ENCODE measurements at regions not wholly inside any gene's neighbourhood (a gene's known extent, or its start where the extent isn't known, plus 50 kb on each side); places are given as distances from the start of the nearest gene placed in this dataset.

DNA sequence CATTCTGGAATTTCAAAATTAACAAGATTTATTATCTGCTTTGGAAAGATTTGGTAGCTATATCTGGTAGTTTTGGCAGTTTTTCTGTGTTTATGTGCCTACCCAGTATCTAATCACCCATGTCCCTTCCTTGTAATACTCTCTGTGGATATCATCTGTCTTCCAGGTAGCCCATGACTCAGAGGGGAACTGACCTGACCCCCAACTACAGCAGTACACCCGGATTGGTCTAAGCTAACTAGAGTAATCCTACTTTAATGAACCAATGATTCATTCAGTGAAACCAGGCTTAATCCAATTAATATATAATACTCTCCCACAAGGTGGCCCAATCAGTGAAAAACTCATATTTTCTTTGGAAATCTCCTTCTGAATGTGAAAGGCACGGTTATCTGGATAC lies 295.3 kb upstream of the SULF2 start:
- DNase-seq (ENCODE audit: low spot score) = no peak

DNA sequence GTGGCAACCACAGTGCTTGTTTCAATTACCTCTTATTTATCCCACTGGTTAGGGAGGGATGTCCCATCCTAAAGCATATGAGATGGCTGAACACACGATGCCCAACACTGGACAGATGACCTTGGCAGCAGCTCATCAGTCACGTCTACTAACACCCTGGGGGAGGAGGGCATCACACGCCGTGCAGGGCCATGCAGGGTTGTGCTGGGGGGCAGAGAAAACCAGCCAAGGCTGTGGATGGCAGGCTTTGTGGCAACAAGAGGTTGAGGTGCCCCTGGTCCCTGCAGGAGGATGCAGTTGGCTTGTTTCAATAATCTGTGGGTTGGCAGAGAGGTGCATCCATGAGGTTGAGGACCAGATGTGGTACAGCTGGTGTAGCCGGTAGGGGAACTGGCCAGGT lies 293.7 kb upstream of the SULF2 start:
- DNase-seq (ENCODE audit: low spot score) = no peak

DNA sequence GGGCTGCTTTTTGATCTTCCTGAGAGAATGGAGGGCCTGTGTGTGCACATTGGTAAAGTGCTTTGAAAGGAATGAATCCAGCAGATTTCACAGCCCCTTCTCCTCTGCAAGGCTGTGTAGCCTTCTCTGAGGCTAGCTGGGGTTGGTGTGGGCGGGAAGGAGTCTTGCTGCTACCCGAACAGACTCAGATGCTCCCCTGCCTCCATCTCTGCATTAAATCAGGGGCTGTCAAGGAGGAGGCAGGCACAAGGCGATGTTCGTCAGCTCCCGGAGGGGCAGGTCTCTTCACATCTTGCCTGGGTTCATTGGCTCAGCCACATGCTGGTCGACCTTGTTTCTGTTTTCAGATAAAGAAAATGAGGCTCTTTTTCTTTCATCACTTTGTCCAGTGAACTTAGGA lies 291.5 kb upstream of the SULF2 start:
- DNase-seq (ENCODE audit: low spot score) = no peak

DNA sequence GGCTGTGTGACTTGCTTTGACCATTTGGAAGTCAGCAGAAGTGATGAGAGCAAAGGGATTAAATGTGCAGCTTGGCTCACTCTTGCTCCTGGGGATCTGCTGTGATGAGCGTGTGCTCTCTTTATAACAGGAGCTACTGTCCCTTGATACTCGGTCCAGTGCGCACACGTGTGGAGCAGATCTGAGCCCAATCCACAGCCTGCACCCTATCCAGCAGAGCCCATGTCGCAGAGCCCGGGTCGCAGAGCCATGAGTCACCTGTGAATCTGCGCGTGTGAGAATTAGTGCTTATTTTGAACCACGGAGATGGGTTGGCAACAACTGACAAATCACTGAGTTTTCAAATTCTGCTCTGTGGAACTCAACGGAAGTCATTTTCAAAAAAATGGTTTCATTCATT lies 291.0 kb upstream of the SULF2 start:
- DNase-seq (ENCODE audit: low spot score) = no peak

DNA sequence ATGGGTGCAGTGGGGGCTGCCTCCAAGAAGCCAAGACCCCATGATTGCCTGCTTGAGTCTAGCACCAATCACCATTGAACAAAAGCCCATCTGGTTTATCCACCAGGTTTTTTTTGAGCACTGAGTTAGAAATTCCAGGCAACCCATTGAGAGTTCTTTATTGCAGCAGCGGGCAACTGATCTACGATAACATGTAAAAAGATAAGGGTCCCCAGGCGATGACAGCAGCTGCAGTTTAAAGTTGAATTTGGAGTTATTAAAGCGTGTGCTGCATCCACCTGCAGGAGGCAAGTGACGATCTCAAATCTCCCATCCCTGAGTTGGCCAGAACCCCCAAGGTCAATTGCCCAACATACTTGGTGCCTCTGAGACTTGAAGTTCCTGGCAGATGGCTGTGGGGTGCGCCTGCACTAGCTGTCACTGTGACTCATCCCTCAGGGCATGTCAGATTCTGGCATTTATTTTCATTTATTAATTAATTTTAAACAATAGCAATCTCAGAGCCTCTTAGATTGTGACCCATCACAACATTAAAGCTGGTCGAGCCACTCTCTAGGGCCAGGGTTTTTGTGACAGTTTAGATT lies 290.4 kb upstream of the SULF2 start:
- no peak for DNase-seq (ENCODE audit: low spot score)

DNA sequence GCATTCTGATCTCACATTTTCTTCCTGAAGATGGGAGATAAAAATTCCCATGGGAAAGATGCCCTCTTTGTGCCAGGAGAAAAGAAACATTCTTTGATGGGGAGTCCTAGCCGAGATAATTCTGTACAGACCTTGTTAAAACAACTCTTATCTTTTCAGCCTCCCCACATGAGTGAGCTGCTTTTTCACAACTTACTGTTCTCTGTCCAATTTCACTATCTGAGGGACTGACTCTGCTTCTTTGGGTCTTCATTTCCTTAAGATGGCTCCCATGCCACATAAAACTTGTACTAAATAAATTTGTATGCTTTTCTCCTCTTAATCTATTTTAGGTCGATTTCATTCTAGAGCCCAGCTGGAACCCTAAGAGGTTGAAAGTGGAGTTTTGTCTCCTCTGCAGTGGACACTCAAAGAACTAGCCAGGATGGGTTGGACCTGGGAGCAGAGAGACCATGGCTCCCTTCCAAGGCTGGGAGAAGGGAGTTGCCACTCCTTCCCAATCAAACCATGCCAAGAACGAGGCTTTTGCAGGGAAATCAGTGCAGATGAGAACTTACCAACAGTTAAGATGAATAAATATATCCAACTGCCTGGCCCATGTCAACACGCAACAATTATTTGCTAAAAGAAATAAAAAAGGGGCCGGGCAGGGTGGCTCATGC lies 285.8 kb upstream of the SULF2 start:
- DNase-seq (ENCODE audit: low spot score) = no peak

DNA sequence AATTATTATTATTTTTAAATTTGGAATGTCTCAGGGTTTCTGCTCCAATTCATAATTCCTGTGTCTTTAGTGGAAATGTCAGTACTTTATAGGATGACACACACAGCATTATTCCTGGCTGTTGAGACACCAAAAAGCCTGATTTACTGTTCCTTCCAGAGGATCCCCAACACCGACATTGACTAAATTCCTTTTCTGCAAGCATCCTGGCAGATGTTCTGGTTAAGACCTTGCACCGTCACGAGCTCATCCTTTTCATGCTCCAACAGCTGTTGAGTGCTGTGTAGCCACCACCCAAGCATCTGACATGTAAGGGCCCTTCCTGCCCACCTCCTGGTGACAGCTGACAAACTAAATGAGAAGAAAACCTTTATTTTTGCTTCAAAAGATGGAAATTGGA lies 284.3 kb upstream of the SULF2 start:
- no peak for DNase-seq (ENCODE audit: low spot score)

DNA sequence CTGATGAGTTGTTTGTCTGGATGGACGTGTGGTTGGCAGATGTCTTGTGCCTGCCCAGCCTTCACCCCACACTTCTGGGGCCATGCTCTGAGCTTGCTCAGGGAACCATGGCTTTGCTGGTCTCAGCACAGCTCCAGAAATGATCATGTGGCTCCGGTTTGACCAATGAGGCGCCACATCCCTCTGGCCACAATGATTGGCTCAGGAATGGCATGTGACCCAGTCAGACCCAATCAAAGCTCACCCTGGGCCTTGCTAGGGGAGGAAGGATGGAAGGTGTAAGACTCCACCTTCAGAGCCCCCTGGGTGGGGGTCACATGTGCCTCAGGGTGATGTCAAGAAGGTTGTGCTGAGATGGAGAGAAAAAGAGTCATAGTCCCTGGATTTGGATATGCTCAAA lies 281.6 kb upstream of the SULF2 start:
- DNase-seq (ENCODE audit: low spot score) = no peak

DNA sequence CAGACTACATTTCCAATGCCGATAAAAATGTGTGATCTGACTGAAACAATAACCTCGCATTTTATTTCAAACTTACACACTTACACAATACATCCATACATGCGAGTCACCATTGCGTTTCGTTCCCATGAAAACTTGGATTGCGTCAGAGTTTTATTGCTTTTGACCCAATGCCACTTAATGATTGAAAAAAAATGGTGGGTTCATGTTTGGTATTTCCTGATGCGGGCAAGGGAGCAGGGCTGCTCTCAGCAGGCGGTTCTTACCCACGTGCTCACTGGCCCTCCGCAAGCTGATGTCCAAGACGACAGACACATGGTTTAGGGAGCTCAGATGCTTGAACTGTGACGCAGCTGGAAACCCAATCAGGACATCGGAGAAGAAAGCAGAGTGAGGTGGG lies 281.0 kb upstream of the SULF2 start:
- DNase-seq (ENCODE audit: low spot score) = no peak

DNA sequence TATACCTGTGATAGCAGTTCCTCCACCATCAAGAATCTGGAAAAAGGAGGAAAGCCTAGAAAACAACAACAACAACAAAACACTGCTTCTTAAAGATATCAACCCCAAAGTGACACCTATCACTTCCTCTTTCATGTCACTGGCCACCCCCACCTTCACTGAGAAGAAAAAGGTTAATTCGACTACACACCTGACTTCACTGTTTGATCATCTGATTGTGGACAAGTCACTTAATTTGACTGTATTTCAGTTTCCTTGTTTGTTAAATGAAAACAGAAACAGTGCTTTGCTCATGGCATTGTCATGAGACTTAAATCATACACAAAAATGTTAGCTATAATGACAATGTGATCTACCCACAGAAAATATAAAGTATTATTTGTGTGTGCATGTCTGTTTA lies 280.6 kb upstream of the SULF2 start:
- no peak for DNase-seq (ENCODE audit: low spot score)

DNA sequence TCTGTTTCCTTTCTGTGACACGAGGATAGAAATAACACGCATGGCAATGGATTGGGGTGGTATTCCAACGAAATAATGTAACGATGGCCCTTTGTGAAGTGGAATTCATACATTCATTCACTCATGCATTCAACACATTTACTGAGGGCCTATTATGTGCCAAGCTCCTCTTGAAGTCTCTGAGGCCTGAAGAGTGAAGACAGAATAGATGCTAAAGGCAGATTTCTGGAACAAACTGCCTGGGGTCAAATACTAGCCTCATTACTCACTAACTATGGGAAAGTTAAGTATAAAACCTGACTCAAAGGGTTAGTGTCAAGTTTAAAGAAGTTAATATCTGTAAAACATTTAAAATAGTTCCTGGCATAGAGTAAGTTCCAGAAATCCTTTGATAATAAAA lies 279.6 kb upstream of the SULF2 start:
- DNase-seq (ENCODE audit: low spot score) = no peak

DNA sequence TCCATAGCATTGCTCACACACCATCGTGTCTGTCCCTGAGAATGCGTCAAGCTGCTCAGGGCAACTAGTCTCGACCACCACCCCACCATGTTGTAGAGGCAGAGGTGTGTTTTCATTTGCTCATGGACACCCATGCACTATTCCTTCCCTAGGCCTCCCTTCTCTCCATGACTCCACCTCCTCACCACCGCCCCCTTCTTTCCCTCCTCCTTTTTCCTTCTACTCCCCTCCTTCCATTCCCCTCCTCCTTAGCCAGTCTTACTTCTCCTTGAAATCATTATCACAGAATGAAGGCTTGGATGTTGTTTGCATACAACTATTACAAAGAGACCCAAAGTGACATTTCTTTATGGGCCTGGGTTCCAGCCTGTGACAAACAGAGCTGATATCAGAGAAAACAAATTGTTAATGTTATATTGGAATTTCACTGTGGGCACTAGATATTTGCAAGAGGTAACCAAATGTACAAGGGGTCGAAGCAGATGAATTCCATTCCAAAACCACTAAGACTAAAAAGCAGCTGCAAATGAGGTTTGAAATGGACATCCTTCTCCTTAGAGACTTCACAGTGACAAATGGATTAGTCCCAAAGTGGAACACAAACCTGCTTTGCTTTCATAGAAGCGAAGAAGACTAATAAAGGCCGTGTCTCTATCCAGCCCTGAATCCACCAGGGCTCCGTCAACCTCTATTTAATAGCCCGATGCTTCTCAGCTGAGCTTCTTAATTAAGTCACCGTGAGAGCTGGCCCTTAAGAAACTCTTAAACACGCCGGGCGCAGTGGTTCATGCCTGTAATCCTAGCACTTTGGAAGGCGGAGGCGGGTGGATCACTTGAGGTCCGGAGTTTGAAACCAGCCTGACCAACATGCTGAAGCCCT lies 275.8 kb upstream of the SULF2 start:
- DNase-seq (ENCODE audit: low spot score) = no peak

DNA sequence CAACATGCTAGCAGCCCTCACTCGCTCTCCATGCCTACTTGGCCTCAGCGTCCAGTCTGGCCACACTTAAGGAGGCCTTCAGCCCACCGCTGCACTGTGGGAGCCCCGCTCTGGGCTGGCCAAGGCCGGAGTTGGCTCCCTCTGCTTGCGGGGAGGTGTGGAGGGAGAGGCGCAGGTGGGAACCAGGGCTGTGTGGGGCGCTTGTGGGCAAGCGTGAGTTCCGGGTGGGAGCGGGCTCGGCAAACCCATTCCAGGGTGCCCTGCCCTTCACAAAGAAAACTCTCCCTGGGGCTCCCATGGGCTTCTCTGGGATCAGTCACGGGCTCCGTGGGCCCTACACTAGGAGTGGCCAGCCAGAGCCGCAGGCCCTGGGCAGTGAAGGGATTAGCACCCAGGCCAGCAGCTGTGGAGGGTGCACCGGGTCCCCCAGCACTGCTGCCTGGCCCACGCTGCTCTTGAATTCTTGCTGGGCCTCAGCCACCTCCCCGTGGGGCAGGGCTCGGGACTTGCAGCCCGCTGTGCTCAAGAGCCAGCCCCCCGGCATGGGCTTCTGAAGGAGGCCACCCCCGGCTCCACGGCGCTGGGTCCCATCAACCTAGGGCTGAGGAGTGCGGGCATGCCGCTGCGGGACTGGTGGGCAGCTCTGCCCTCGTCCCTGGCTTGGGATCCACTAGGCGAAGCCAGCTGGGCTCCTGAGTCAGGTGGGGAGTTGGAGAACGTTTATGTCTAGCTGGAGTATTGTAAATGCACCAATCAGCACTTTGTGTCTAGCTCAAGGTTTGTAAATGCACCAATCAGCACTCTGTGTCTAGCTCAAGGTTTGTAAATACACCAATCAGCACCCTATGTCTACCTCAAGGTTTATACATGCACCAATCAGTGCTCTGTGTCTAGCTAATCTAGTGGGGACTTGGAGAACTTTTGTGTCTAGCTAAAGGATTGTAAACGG lies 273.6 kb upstream of the SULF2 start:
- DNase-seq (ENCODE audit: low spot score) = no peak

DNA sequence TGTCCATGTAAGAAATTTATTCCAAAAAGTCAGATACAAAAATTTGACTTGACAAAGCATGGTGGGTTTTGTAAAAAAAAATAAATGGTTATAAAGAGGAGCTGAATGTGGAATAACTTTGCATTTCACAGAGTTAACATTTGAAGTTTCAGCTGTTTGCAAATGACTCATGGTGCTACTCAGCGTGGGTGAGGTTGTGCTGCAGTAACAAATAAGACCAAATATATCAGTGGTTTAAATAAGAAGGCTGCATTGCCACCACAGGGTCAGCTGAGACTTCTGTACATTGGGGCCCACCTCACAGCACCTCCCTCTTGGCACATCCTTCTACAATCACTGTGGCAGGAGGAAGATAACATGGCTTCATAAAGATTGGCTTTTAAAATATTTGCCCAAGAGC lies 272.5 kb upstream of the SULF2 start:
- DNase-seq (ENCODE audit: low spot score) = no peak

DNA sequence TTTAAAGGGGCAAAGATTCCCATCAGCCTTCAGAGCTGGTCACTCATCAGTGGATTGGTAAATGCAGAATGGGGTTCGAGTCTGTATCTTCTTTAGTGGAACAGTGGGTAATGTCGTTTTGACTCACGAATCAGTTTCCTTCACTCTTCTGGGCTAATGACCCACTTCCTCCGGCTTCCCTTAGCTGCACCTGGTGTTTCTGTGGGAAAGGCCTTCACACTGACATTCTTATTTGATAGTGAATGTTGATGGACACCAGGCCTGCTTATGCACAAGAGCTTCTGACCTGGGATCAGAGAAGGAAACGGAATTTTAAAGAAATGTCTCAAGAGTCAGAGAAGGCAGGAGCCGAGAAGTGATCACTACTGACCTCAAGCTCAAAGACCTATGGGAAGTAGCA lies 272.0 kb upstream of the SULF2 start:
- DNase-seq (ENCODE audit: low spot score) = no peak

DNA sequence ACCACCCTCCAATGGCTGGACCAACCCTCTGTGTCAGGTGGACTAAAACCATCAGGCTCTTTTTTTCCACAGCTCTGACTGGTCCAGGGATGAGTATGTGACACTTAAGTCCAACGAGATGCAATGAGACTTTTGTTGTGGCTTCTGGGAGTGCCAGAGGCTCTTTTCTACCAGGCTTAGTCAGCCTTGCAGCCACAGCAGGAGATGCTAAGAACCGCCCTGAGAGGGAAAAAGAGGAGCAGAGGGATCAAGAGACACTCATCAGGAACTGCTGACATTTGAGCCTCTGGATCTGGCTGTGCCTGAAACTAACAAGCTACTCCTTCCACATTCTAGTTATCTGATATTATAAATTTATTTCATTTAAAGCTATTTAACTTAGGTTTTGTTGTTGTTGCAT lies 270.9 kb upstream of the SULF2 start:
- DNase-seq (ENCODE audit: low spot score) = no peak

DNA sequence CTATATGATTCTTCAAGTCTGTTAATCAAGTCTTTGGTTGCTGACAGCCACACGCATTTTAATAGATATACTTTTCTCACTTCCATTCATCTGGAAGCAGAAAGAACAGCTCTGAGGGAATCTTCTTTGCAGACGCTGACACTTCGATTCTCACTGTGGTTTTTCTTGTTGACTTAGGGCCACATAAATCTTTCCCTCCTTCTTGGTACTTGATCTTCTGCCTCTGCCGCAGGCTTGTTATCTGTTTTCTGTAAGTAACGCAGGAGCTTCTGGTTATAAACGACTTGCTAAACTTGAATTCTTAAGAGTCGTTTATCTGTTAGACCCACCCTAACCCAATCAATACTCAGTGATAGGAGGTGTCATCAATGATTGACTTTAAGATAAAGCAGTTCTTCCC lies 268.8 kb upstream of the SULF2 start:
- DNase-seq (ENCODE audit: low spot score) = no peak

DNA sequence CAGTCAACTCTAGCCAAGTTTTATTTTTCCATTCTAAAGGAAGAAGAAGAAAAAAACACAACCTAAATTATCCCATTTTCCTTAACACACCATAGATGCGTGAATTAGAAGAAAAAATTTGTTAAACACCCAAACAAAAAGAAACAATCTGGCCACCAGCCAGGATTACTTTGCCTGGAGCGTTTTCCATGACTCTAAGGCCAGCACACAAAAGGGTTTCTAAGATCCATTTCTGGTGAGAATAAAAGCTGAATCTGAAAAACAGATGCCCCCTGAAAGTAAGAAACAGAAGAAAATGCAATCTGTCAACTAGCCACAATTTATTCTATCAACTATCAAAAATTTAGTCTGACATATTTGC lies 267.2 kb upstream of the SULF2 start:
- DNase-seq (ENCODE audit: low spot score) = no peak

DNA sequence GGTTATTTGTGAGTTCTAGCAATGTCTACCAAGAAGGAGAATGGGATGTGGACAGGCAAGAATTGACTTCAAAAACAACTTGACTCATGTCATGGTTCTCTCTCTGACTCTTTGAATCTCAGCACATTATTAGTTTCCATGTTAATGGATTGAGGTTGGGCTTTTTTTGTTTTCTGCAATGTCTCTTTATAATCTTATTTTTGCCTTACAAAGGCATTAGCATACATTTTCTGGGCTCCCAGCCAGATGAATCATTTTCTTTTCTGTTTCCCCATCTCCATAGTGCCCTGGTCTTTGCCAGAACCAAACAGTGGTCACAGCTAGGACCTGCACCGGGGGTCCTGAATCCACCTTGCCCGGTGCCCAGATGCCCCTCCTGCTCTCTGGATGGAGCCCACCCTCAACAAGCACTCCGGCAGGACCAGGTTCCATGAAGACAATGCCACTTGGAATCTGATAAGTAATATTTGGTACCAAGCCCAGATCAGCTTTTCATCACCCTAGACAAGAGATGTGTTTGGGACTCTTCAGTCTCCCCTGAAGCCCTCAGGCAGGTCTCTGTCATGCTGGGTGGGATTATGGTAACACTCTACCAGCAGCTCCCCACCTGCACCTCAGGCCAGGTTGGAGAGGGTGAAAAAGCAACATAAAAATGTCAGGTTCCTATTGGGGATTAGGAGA lies 266.7 kb upstream of the SULF2 start:
- DNase-seq (ENCODE audit: low spot score) = no peak

DNA sequence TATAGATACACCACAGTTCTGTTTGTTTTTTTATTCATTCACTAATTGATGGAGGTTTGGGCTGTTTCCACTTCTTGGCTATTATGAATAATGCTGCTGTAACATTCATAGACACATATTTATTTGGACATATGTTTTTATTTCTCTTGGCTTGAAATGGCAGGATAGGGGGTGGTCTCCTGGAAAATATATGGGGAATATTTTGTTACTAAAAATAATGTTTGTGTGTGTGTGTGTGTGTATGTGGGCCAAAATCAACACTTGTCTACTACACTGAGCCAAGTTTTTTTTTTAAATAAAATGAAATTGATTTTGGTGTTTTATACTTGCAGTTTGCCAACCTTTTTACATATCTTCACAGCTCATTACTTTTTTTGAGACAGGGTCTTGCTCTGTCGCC lies 264.4 kb upstream of the SULF2 start:
- DNase-seq (ENCODE audit: low spot score) = no peak

DNA sequence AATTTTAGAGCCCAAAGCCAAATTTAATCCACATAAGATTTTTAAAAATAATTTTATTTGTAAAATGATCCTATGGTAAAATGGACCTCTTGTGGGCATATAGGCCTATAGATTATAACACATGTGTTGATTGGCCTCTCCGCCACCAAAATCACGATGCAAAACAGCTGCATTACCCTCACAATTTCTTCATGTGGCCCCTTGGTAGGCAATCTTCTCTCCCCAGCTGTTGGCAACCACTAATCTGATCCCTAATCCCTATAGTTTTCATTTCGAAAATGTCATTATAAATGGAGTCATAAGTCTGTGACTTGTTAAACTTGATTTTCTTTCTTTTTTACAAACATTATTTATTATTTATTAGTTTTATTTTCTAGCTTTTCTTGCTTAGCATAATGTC lies 263.9 kb upstream of the SULF2 start:
- DNase-seq (ENCODE audit: low spot score) = no peak

DNA sequence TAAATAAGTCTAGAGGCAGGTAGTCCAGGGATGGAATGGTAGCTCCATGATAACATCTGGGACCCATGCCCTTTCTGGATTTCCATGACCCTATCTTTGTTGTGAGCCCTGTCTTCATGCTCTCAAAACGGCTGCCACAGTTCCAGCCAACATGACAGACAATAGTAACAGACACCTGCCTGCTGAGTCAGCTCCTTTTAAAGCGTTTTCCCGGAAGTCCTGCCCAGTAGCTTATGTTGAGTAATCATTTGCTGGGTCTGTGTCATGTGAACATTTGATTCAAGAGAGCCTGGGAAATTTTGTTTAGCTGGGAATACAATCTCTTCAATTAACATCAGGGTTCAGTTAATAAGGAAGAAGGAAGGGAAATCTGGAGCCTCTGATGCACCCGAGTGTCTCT lies 262.2 kb upstream of the SULF2 start:
- no peak for DNase-seq (ENCODE audit: low spot score)
